DND-41 (cell line): ENCODE measurements at regions not wholly inside any gene's neighbourhood (a gene's known extent, or its start where the extent isn't known, plus 50 kb on each side); places are given as distances from the start of the nearest gene placed in this dataset.

Experiments used
- ATAC-seq: fragments of 200-7000 bp; cut with Tn5 transposase; 3 replicates; pipeline ENCODE4 v1.9.1; 2021; ENCODE audit warnings: low read depth; ENCODE audit not compliant: insufficient read depth
- DNase-seq: peaks from one replicate; pipeline ENCODE4 v3.0.0-alpha.2; 2020
- H2AFZ ChIP-seq: 2 replicates; pipeline ENCODE4 v1.6.0; 2012; ENCODE audit warnings: low read depth, low read length
- H3K27ac ChIP-seq: 2 replicates; pipeline ENCODE4 v1.5.1; 2012; ENCODE audit warnings: low read length, inconsistent platforms
- H3K27me3 ChIP-seq: fragments of 200-600 bp; sonication (generic); 2 replicates; pipeline ENCODE4 v1.6.0; 2012; ENCODE audit warnings: low read length, mild to moderate bottlenecking, inconsistent platforms; ENCODE audit not compliant: insufficient read depth, poor library complexity
- H3K36me3 ChIP-seq: 2 replicates; pipeline ENCODE4 v1.5.1; 2012; ENCODE audit warnings: low read length, inconsistent platforms; ENCODE audit not compliant: insufficient read depth
- H3K4me1 ChIP-seq: 2 replicates; pipeline ENCODE4 v1.5.1; 2012; ENCODE audit warnings: mild to moderate bottlenecking, low read length; ENCODE audit not compliant: insufficient read depth
- H3K4me2 ChIP-seq: 2 replicates; pipeline ENCODE4 v1.6.0; 2012; ENCODE audit warnings: mild to moderate bottlenecking, moderate library complexity, low read length, inconsistent platforms; ENCODE audit not compliant: insufficient read depth
- H3K4me3 ChIP-seq, 2 experiments: fragments of 200-600 bp in 1 of 2; shearing (Covaris generic) in 1 of 2; 2 replicates each; pipeline ENCODE4 v1.5.1; 2012 to 2016; ENCODE audit warnings: inconsistent platforms in 2 of 2, low read length in 2 of 2, mild to moderate bottlenecking in 2 of 2, low read depth in 1 of 2, moderate library complexity in 1 of 2
- H3K79me2 ChIP-seq: 2 replicates; pipeline ENCODE4 v1.6.0; 2012; ENCODE audit warnings: low read length, inconsistent platforms; ENCODE audit not compliant: insufficient read depth
- H3K9ac ChIP-seq: 2 replicates; pipeline ENCODE4 v1.6.0; 2012; ENCODE audit warnings: low read depth, mild to moderate bottlenecking, inconsistent platforms, low read length, moderate library complexity
- H3K9me3 ChIP-seq: 2 replicates; pipeline ENCODE4 v1.5.1; 2012; ENCODE audit warnings: low read length, moderate library complexity, mild to moderate bottlenecking, inconsistent platforms; ENCODE audit not compliant: insufficient read depth, severe bottlenecking
- H4K20me1 ChIP-seq: 2 replicates; pipeline ENCODE4 v1.6.0; 2012; ENCODE audit warnings: low read length; ENCODE audit not compliant: insufficient read depth
- CTCF ChIP-seq: IDR thresholded peaks from 2 replicates; pipeline ENCODE4 v1.5.1; 2012; ENCODE audit warnings: borderline replicate concordance, low read length, moderate library complexity, mild to moderate bottlenecking; ENCODE audit not compliant: poor library complexity, severe bottlenecking; ENCODE audit errors: extremely low read depth
- EZH2 ChIP-seq: IDR thresholded peaks from 3 replicates; pipeline ENCODE4 v1.6.1; 2012; ENCODE audit warnings: borderline replicate concordance, low read depth, mild to moderate bottlenecking, moderate library complexity, low read length, inconsistent platforms; ENCODE audit not compliant: severe bottlenecking

- Histone ChIP-seq H3K9ac (no peak overlapping the region), H3K27me3 (no peaks in the 10 kb centered on the region), H2AFZ (no peak overlapping the region), H3K36me3 (peaks cover 7% of the 10 kb centered on the region), H3K27ac (peak overlapping the region; percentile 2; the same call in 1 of the 2 replicates), H3K79me2 (peaks cover 27% of the 10 kb centered on the region), H3K4me1 (peaks cover 47% of the 10 kb centered on the region), H3K4me3 (no peak overlapping the region; a peak in 1 of 4 replicates), H4K20me1 (no peaks in the 10 kb centered on the region), H3K9me3 (no peaks in the 10 kb centered on the region), H3K4me2 (no peak overlapping the region)
- ATAC-seq (no peak), DNase-seq (no peak)
- TF ChIP-seq EZH2: no peak
- TF ChIP-seq CTCF: no peak
Measured at GRCh38 chr5:4420681-4421080, 719.4 kb upstream of the ADAMTS16 start.

- H3K27me3 ChIP-seq: no peaks in the 10 kb centered on the region
- H3K9ac ChIP-seq: no peak overlapping the region
- TF ChIP-seq EZH2 (no peak), CTCF (no peak)
- ATAC-seq (no peak), DNase-seq (no peak)
- no peak overlapping the region for H3K4me2 ChIP-seq
- H3K27ac ChIP-seq: no peak overlapping the region
- no peak overlapping the region for H2AFZ ChIP-seq
- H3K4me3 ChIP-seq: no peak overlapping the region
- peaks cover 14% of the 10 kb centered on the region for H3K79me2 ChIP-seq
- no peaks in the 10 kb centered on the region for H4K20me1 ChIP-seq
- H3K4me1 ChIP-seq: peaks cover 37% of the 10 kb centered on the region
- H3K9me3 ChIP-seq: no peaks in the 10 kb centered on the region
- H3K36me3 ChIP-seq: peaks cover 7% of the 10 kb centered on the region
Measured at GRCh38 chr5:4422247-4422646, 717.9 kb upstream of the ADAMTS16 start.

GRCh38 chr5:4424895-4425294 is 715.2 kb upstream of the ADAMTS16 start:
- TF ChIP-seq EZH2: no peak
- TF ChIP-seq CTCF: no peak
- Histone ChIP-seq H3K9me3 (no peaks in the 10 kb centered on the region), H4K20me1 (no peaks in the 10 kb centered on the region), H3K27me3 (no peaks in the 10 kb centered on the region), H3K4me3 (no peak overlapping the region), H3K4me2 (no peak overlapping the region), H2AFZ (no peak overlapping the region), H3K79me2 (peaks cover 6% of the 10 kb centered on the region), H3K9ac (no peak overlapping the region), H3K36me3 (peaks cover 7% of the 10 kb centered on the region), H3K27ac (no peak overlapping the region), H3K4me1 (peaks cover 19% of the 10 kb centered on the region)
- no peak for DNase-seq
- no peak for ATAC-seq

GRCh38 chr5:4440536-4440935 is 699.6 kb upstream of the ADAMTS16 start:
- no peak overlapping the region for H3K4me2 ChIP-seq
- H3K27me3 ChIP-seq: no peaks in the 10 kb centered on the region
- H2AFZ ChIP-seq: no peak overlapping the region
- TF ChIP-seq CTCF: no peak
- DNase-seq (no peak), ATAC-seq (no peak)
- H3K36me3 ChIP-seq: peaks cover 12% of the 10 kb centered on the region
- H3K9ac ChIP-seq: no peak overlapping the region
- no peaks in the 10 kb centered on the region for H3K4me1 ChIP-seq
- no peak overlapping the region for H3K4me3 ChIP-seq
- peaks cover 2% of the 10 kb centered on the region for H3K9me3 ChIP-seq
- no peaks in the 10 kb centered on the region for H3K79me2 ChIP-seq
- no peak overlapping the region for H3K27ac ChIP-seq
- H4K20me1 ChIP-seq: no peaks in the 10 kb centered on the region
